ENCODE measurements at regions not wholly inside any gene's neighbourhood (a gene's known extent, or its start where the extent isn't known, plus 50 kb on each side); places are given as distances from the start of the nearest gene placed in this dataset.

GRCh38 chr10:31087851-31088250 lies 56.2 kb upstream of the ZNF438 start:
- Histone ChIP-seq H3K79me2 (ENCODE audit: insufficient read depth, low read length) (no peaks in the 10 kb centered on the region), H2AFZ (ENCODE audit: low read depth, low read length, poor library complexity, severe bottlenecking) (no peak overlapping the region), H3K4me2 (ENCODE audit: low read length) (no peak overlapping the region), H3K27me3 (ENCODE audit: insufficient read depth, low read length) (no peaks in the 10 kb centered on the region), H3K4me3 (replicated peaks in 1 of 2; ENCODE audit: low read depth in 1 of 2, low read length in 2 of 2) (no peak overlapping the region), H3K9me2 (ENCODE audit: insufficient read depth) (no peaks in the 10 kb centered on the region; the same call in 1 of the 2 replicates), H4K20me1 (ENCODE audit: insufficient read depth) (no peaks in the 10 kb centered on the region), H3K9me3 (ENCODE audit: control insufficient read depth in 1 of 2, insufficient read depth in 1 of 2, low read depth in 1 of 2, low read length in 2 of 2) (no peaks in the 10 kb centered on the region), H3K27ac (ENCODE audit: low read depth, low read length) (no peak overlapping the region), H3K36me3 (ENCODE audit: control insufficient read depth in 1 of 2, insufficient read depth in 2 of 2, low read length in 2 of 2) (no peaks in the 10 kb centered on the region), H3K9ac (ENCODE audit: low read length) (no peak overlapping the region), H3K4me1 (ENCODE audit: control insufficient read depth in 1 of 2, insufficient read depth in 2 of 2, low read length in 2 of 2) (peaks cover 0 to 7% of the 10 kb centered on the region in 2 experiments; a peak in 3 of 4 replicates)
- intact Hi-C loops (cut with micrococcal nuclease) = no loop called here
- no peak for ATAC-seq
- ChIA-PET RAD21 (ENCODE audit: low non-redundant PET in 1 of 2, low total read pairs in 2 of 2, uncharacterized antibody in 2 of 2, unreplicated experiment in 2 of 2) (no interaction called here), POLR2A (no interaction called here), CTCF (interaction anchor here (1.1 kb wide), 1 partner anchor 338 kb away, joined by 3 read pairs; no protein-coding TSS in a partner anchor)
- TF ChIP-seq EZH2 (IDR thresholded peaks at IDR 0.05) (no peak), POLR2A (IDR thresholded peaks at IDR 0.05; ENCODE audit: borderline replicate concordance, extremely low read depth, insufficient read depth, insufficient read length) (no peak), ELF1 (IDR thresholded peaks at IDR 0.05; ENCODE audit: borderline replicate concordance, low read depth) (no peak)
- no TSS peak for BruUV-seq (replicated peaks)
- DNase-seq (ENCODE audit: low read depth, low spot score) = no peak

- ChIA-PET POLR2A (no interaction called here), CTCF (no interaction called here), RAD21 (ENCODE audit: low non-redundant PET in 1 of 2, low total read pairs in 2 of 2, uncharacterized antibody in 2 of 2, unreplicated experiment in 2 of 2) (no interaction called here)
- no peaks in the 10 kb centered on the region for H3K27me3 ChIP-seq (ENCODE audit: insufficient read depth, low read length)
- intact Hi-C loops (cut with micrococcal nuclease) = no loop called here
- no peaks in the 10 kb centered on the region for H3K79me2 ChIP-seq (ENCODE audit: insufficient read depth, low read length)
- H3K9me3 ChIP-seq (ENCODE audit: control insufficient read depth in 1 of 2, insufficient read depth in 1 of 2, low read depth in 1 of 2, low read length in 2 of 2) = no peaks in the 10 kb centered on the region
- H3K27ac ChIP-seq (ENCODE audit: low read depth, low read length) = no peak overlapping the region
- no peak overlapping the region for H3K4me2 ChIP-seq (ENCODE audit: low read length)
- no peaks in the 10 kb centered on the region for H4K20me1 ChIP-seq (ENCODE audit: insufficient read depth)
- H3K9me2 ChIP-seq (ENCODE audit: insufficient read depth) = no peaks in the 10 kb centered on the region
- no TSS peak for BruUV-seq (replicated peaks)
- H3K4me3 ChIP-seq (replicated peaks in 1 of 2; ENCODE audit: low read depth in 1 of 2, low read length in 2 of 2) = no peak overlapping the region
- no peak overlapping the region for H2AFZ ChIP-seq (ENCODE audit: low read depth, low read length, poor library complexity, severe bottlenecking)
- DNase-seq (ENCODE audit: low read depth, low spot score) = no peak
- no peak overlapping the region for H3K9ac ChIP-seq (ENCODE audit: low read length)
- no peaks in the 10 kb centered on the region for H3K4me1 ChIP-seq (ENCODE audit: control insufficient read depth in 1 of 2, insufficient read depth in 2 of 2, low read length in 2 of 2)
- TF ChIP-seq ZBTB33 (IDR thresholded peaks at IDR 0.05; ENCODE audit: extremely low read depth, insufficient replicate concordance, low read length) (no peak), EGR1 (IDR thresholded peaks at IDR 0.05; ENCODE audit: low read depth) (no peak), EZH2 (IDR thresholded peaks at IDR 0.05) (no peak), CBX3 (IDR thresholded peaks at IDR 0.05; ENCODE audit: low read depth) (no peak), JUND (IDR thresholded peaks at IDR 0.05) (no peak), YY1 (IDR thresholded peaks at IDR 0.05; ENCODE audit: extremely low read depth, insufficient replicate concordance, low read depth, low read length) (no peak), ATF3 (IDR thresholded peaks at IDR 0.05) (no peak), FOSL1 (IDR thresholded peaks at IDR 0.05; ENCODE audit: low read depth) (no peak), ZFX (IDR thresholded peaks at IDR 0.05) (no peak)
- TF ChIP-seq, protein P1, sequence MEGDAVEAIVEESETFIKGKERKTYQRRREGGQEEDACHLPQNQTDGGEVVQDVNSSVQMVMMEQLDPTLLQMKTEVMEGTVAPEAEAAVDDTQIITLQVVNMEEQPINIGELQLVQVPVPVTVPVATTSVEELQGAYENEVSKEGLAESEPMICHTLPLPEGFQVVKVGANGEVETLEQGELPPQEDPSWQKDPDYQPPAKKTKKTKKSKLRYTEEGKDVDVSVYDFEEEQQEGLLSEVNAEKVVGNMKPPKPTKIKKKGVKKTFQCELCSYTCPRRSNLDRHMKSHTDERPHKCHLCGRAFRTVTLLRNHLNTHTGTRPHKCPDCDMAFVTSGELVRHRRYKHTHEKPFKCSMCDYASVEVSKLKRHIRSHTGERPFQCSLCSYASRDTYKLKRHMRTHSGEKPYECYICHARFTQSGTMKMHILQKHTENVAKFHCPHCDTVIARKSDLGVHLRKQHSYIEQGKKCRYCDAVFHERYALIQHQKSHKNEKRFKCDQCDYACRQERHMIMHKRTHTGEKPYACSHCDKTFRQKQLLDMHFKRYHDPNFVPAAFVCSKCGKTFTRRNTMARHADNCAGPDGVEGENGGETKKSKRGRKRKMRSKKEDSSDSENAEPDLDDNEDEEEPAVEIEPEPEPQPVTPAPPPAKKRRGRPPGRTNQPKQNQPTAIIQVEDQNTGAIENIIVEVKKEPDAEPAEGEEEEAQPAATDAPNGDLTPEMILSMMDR (IDR thresholded peaks at IDR 0.05 in 2 of 3, conservative IDR thresholded peaks at IDR 0.05 in 1 of 3; ENCODE audit: borderline replicate concordance in 1 of 3, insufficient read depth in 1 of 3, low read depth in 2 of 3, low read length in 2 of 3) = no peak
- TF ChIP-seq, protein P2, sequence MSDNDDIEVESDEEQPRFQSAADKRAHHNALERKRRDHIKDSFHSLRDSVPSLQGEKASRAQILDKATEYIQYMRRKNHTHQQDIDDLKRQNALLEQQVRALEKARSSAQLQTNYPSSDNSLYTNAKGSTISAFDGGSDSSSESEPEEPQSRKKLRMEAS (IDR thresholded peaks at IDR 0.05) = no peak
- no peak for ATAC-seq
- H3K36me3 ChIP-seq (ENCODE audit: control insufficient read depth in 1 of 2, insufficient read depth in 2 of 2, low read length in 2 of 2) = no peaks in the 10 kb centered on the region
Measured at GRCh38 chr10:31090894-31091607, 59.4 kb upstream of the ZNF438 start.
